ENCODE measurements at regions not wholly inside any gene's neighbourhood (a gene's known extent, or its start where the extent isn't known, plus 50 kb on each side); places are given as distances from the start of the nearest gene placed in this dataset.
"Not testable (repeated sequence)": the region's sequence is repeated elsewhere in the genome, so short reads cannot be mapped to it uniquely, and the experiment has no call there.

DNA sequence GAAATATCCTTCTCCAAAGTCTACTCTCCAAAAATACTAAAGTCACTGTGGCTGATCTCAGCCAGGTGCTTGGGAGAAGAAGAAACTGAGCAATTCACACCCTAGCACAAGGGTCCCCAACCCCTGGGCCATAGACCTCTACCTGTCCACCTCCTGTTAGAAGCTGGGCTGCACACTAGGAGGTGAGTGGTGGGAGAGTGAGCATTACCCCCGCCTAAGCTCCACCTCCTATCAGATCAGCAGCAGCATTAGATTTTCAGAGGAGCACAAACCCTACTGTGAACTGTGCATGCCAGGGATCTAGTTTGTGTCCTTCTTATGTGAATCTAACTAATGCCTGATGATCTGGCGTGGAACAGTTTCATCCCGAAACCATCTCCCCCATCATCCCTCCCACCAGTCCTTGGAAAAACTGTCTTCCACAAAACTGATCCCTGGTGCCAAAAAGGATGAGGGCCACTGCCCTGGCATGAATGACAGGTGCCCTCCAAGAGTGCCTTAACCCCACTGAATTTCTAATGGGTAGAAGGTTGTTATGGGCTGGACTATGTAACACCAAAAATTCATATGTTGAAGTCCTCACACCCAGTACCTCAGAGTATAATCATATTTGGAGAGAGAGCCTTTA lies 109.2 kb upstream of the CDYL start:
- Histone ChIP-seq H3K4me1 (ENCODE audit: control insufficient read depth, insufficient read depth, low read length) (peaks cover 11% of the 10 kb centered on the region), H3K9me3 (ENCODE audit: control insufficient read depth, insufficient read depth, low read length) (no peaks in the 10 kb centered on the region), H3K27me3 (ENCODE audit: control insufficient read depth, insufficient read depth, low read length) (no peaks in the 10 kb centered on the region), H3K9ac (ENCODE audit: low read depth, low read length) (no peak overlapping the region), H3K27ac (ENCODE audit: low read depth, low read length) (no peak overlapping the region), H3K36me3 (ENCODE audit: control insufficient read depth, insufficient read depth, low read length) (no peaks in the 10 kb centered on the region), H3K4me3 (ENCODE audit: low read depth, low read length) (no peak overlapping the region)

DNA sequence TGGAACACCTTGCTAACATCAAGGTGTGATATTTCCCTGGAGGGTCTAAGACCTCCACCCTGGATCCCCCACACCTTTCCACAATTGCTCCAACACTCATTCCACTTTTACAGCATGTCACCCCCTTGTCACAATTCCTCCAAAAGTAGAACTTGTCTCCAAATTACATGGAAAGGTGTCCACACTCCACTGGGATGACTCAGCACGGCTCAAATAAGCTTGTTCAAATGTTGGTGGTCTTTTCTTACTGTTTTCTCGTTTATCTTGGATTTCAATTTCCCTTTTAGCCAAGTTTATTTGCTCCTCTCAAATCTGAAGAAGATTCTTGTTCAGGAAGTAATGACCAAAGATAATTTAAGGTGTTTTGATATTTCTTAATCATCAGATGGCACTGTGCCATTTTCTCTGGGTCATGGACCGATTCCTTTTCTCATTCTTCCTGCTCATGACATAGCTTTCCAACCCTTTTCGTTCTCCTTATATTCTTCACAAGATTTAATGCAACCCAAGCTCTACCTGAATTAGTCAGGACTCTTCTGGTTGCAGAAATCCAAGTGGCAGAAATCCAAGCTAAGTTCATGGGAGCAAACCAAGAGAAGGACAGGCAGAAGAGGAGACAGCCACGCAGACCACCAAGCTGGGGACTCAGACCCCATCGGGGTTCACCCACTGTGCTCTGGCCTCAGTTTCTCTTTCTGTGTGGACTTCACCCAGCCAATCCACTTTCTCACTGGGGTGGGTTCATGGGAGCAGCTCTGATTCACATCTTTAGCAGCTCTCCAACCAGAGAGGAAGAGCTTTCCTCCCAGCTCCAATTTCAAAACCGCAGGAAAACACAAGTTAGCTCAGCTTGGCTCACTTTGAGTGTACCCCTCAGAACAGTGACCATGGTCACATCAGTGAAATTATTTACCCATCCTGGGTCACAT lies 110.5 kb upstream of the CDYL start:
- no peak overlapping the region for H3K9ac ChIP-seq (ENCODE audit: low read depth, low read length)
- H3K9me3 ChIP-seq (ENCODE audit: control insufficient read depth, insufficient read depth, low read length): no peaks in the 10 kb centered on the region
- no peaks in the 10 kb centered on the region for H3K36me3 ChIP-seq (ENCODE audit: control insufficient read depth, insufficient read depth, low read length)
- no peak overlapping the region for H3K27ac ChIP-seq (ENCODE audit: low read depth, low read length)
- H3K27me3 ChIP-seq (ENCODE audit: control insufficient read depth, insufficient read depth, low read length): no peaks in the 10 kb centered on the region
- no peak overlapping the region for H3K4me3 ChIP-seq (ENCODE audit: low read depth, low read length)
- H3K4me1 ChIP-seq (ENCODE audit: control insufficient read depth, insufficient read depth, low read length): peaks cover 11% of the 10 kb centered on the region

DNA sequence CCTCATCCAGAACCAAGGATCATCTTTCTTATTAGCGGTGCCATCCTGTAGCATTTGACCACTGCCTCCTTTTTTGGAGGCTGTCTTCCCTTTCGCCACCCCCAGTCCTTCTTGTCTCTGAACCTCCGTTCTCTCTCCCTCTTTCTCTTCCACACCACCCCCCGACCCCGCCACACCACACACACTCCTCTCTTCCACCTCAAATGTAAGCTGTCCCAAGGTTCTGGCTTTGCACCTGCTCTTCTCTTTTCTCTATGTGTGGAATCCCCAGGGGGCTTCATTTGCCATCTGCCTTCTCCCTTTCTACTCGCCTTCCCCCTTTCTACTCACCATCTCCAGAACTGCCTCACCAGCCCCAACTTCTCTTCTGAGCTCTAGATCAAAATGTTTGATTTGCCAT lies 111.3 kb upstream of the CDYL start:
- no peak overlapping the region for H3K9ac ChIP-seq (ENCODE audit: low read depth, low read length)
- no peak overlapping the region for H3K4me3 ChIP-seq (ENCODE audit: low read depth, low read length)
- H3K4me1 ChIP-seq (ENCODE audit: control insufficient read depth, insufficient read depth, low read length): peaks cover 11% of the 10 kb centered on the region
- H3K9me3 ChIP-seq (ENCODE audit: control insufficient read depth, insufficient read depth, low read length): no peaks in the 10 kb centered on the region
- H3K27ac ChIP-seq (ENCODE audit: low read depth, low read length): no peak overlapping the region
- H3K36me3 ChIP-seq (ENCODE audit: control insufficient read depth, insufficient read depth, low read length): no peaks in the 10 kb centered on the region
- no peaks in the 10 kb centered on the region for H3K27me3 ChIP-seq (ENCODE audit: control insufficient read depth, insufficient read depth, low read length)

DNA sequence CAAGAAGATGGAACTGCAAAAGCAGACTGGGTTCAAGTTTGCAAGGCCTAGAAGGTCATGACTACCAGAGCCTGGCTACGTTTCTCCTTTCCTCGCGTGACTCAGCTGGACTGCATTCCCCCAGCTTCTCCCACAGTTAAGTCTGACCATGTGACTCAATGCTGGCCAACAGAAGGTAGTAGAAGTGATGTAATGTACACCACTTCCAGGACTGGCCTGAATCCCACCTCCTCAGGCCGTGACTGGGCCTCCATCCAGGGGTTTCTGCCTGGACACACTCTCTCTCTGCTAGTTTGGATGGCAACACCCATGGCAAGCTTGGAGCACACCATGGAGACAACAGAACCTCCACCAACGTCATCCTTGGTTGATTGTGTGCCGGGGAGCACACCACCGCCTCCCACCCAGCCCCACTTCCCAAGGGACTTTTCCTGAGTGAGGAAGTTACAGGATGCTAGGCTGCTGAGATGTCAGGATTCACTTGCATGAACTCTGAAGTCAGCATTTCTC lies 112.0 kb upstream of the CDYL start:
- H3K27ac ChIP-seq (ENCODE audit: low read depth, low read length): no peak overlapping the region
- no peaks in the 10 kb centered on the region for H3K36me3 ChIP-seq (ENCODE audit: control insufficient read depth, insufficient read depth, low read length)
- no peak overlapping the region for H3K9ac ChIP-seq (ENCODE audit: low read depth, low read length)
- H3K4me1 ChIP-seq (ENCODE audit: control insufficient read depth, insufficient read depth, low read length): peaks cover 11% of the 10 kb centered on the region
- no peaks in the 10 kb centered on the region for H3K9me3 ChIP-seq (ENCODE audit: control insufficient read depth, insufficient read depth, low read length)
- H3K4me3 ChIP-seq (ENCODE audit: low read depth, low read length): no peak overlapping the region
- H3K27me3 ChIP-seq (ENCODE audit: control insufficient read depth, insufficient read depth, low read length): no peaks in the 10 kb centered on the region

DNA sequence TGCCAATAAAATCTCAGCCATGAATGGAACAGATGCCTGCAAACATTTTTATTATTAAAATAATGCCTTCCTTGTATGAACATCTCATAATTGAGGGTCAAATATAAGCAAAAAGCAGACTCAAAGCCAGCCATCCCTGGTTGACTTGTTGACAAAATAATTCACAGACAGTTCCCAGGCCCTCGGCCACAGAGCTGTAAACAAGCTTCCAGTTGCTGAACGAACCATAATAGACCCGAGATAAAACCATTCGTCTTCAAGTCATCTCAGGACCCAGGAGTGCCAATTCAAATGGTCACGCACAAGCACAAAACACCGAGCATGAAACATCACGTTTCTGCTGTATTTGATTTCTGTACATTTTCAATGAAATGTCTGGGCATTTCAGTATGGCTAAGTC lies 113.3 kb upstream of the CDYL start:
- no peaks in the 10 kb centered on the region for H3K9me3 ChIP-seq (ENCODE audit: control insufficient read depth, insufficient read depth, low read length)
- H3K36me3 ChIP-seq (ENCODE audit: control insufficient read depth, insufficient read depth, low read length): no peaks in the 10 kb centered on the region
- no peak overlapping the region for H3K9ac ChIP-seq (ENCODE audit: low read depth, low read length)
- no peaks in the 10 kb centered on the region for H3K27me3 ChIP-seq (ENCODE audit: control insufficient read depth, insufficient read depth, low read length)
- no peak overlapping the region for H3K4me3 ChIP-seq (ENCODE audit: low read depth, low read length)
- H3K27ac ChIP-seq (ENCODE audit: low read depth, low read length): no peak overlapping the region
- H3K4me1 ChIP-seq (ENCODE audit: control insufficient read depth, insufficient read depth, low read length): peaks cover 4% of the 10 kb centered on the region; the same call in 1 of the 2 replicates

DNA sequence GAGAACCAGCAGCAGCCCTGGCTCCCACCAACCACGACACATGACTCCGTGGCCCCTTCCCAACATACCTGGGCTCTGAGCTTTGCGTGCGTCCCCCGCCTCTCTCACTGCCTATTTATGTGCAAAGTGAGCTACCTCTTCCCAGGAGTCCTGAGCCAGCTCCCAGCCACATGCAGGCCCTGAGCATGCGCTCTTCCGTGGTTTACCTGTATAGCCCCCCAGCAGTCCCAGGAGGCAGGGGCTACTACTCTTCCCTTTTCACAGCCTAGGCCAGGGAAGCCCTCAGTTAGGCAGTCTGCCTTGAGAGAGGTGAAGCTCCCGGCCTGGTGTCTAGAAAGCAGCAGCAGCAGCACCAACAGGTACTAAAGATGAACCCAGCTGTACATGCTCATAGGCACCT lies 114.8 kb upstream of the CDYL start:
- Histone ChIP-seq H3K4me3 (ENCODE audit: low read depth, low read length) (no peak overlapping the region), H3K4me1 (ENCODE audit: control insufficient read depth, insufficient read depth, low read length) (no peaks in the 10 kb centered on the region), H3K9ac (ENCODE audit: low read depth, low read length) (no peak overlapping the region), H3K9me3 (ENCODE audit: control insufficient read depth, insufficient read depth, low read length) (no peaks in the 10 kb centered on the region), H3K27ac (ENCODE audit: low read depth, low read length) (no peak overlapping the region), H3K36me3 (ENCODE audit: control insufficient read depth, insufficient read depth, low read length) (no peaks in the 10 kb centered on the region), H3K27me3 (ENCODE audit: control insufficient read depth, insufficient read depth, low read length) (no peaks in the 10 kb centered on the region)

DNA sequence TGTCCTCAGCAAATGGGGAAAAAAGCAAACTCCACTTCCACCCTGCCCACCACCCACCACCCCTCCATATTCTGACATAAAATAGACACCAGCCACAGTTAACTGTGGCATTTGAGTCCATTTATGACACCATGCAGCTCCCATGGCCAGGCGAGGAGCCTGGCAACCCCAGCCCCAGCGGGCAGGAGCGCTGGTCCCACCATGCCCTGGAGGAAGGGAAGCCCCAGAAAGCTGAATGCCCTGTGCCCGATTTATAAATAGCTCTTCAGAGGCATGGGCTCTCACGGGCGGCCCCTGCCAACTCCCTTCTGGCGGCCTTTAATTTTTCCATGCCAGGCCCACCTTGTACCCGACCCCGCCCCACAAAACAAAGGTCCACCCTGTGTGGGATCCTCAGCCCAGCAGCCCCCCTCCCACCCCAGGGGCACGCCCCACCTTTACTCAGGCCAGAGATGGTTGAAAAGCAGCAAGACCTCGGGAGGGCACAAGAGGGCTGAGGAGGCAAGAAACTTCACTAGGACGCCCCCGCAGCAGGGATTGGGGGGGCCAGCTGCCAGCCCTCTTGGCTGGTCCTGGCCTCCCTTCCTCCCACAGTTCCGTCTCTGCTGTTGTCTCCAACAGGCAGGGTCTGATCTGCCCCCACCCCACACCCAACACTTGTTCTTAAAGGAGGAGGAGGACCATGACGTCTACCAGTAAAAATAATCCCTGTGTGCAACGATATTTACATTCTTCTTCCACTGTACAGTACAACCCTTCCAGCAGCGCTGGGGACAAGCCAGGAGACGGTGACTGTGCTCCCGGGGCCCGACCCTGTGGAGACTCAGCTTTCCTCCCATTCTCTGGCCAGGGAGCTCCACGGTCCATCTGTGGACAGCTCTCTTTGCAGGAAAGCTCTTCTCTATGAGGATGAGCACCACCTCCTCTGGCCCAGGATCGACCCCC lies 115.6 kb upstream of the CDYL start:
- H3K36me3 ChIP-seq (ENCODE audit: control insufficient read depth, insufficient read depth, low read length): no peaks in the 10 kb centered on the region
- no peaks in the 10 kb centered on the region for H3K27me3 ChIP-seq (ENCODE audit: control insufficient read depth, insufficient read depth, low read length)
- peaks cover 6% of the 10 kb centered on the region for H3K4me1 ChIP-seq (ENCODE audit: control insufficient read depth, insufficient read depth, low read length)
- no peak overlapping the region for H3K27ac ChIP-seq (ENCODE audit: low read depth, low read length)
- H3K4me3 ChIP-seq (ENCODE audit: low read depth, low read length): no peak overlapping the region
- H3K9ac ChIP-seq (ENCODE audit: low read depth, low read length): no peak overlapping the region
- no peaks in the 10 kb centered on the region for H3K9me3 ChIP-seq (ENCODE audit: control insufficient read depth, insufficient read depth, low read length)

DNA sequence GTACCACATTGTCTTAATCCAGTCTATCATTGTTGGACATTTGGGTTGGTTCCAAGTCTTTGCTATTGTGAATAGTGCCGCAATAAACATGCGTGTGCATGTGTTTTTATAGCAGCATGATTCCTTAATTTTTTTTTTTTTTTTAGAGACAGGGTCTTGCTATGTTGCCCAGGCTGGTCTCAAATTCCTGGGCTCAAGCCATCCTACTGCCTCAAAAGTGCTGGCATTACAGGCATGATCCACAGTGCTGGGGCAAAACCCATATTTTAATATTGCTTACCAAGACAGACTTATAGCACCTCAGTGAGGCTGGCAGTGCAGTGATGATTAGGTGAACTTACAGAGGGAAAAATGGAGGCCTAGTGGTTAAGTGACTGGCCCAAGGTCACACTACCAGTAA lies 116.5 kb upstream of the CDYL start:
- H3K27me3 ChIP-seq (ENCODE audit: control insufficient read depth, insufficient read depth, low read length); H3K4me3 ChIP-seq (ENCODE audit: low read depth, low read length); H3K27ac ChIP-seq (ENCODE audit: low read depth, low read length); H3K9ac ChIP-seq (ENCODE audit: low read depth, low read length); H3K9me3 ChIP-seq (ENCODE audit: control insufficient read depth, insufficient read depth, low read length); H3K36me3 ChIP-seq (ENCODE audit: control insufficient read depth, insufficient read depth, low read length): not testable (repeated sequence)
- peaks cover 15% of the 10 kb centered on the region for H3K4me1 ChIP-seq (ENCODE audit: control insufficient read depth, insufficient read depth, low read length)

DNA sequence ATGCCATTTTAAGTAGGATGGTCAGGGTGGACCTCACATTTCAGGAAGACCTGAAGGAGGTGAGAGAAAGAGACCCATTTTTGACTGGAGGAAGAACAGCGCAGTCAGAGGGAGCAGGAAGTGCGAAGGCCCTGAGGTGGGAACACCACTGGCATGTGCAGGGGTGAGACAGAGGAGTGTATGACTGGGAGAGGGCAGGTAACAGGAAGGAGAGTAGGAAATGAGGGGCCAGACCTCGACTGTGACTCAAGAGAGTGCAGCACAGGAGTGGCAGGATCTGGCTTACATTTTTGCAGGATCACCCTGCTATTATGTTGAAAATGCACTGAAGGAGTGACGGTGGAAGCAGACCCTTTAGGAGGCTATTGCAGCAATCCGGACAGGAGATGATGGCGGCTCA lies 117.7 kb upstream of the CDYL start:
- H3K9ac ChIP-seq (ENCODE audit: low read depth, low read length): no peak overlapping the region
- no peaks in the 10 kb centered on the region for H3K36me3 ChIP-seq (ENCODE audit: control insufficient read depth, insufficient read depth, low read length)
- no peak overlapping the region for H3K4me3 ChIP-seq (ENCODE audit: low read depth, low read length)
- H3K9me3 ChIP-seq (ENCODE audit: control insufficient read depth, insufficient read depth, low read length): no peaks in the 10 kb centered on the region
- no peak overlapping the region for H3K27ac ChIP-seq (ENCODE audit: low read depth, low read length)
- no peaks in the 10 kb centered on the region for H3K27me3 ChIP-seq (ENCODE audit: control insufficient read depth, insufficient read depth, low read length)
- peaks cover 19% of the 10 kb centered on the region for H3K4me1 ChIP-seq (ENCODE audit: control insufficient read depth, insufficient read depth, low read length)

DNA sequence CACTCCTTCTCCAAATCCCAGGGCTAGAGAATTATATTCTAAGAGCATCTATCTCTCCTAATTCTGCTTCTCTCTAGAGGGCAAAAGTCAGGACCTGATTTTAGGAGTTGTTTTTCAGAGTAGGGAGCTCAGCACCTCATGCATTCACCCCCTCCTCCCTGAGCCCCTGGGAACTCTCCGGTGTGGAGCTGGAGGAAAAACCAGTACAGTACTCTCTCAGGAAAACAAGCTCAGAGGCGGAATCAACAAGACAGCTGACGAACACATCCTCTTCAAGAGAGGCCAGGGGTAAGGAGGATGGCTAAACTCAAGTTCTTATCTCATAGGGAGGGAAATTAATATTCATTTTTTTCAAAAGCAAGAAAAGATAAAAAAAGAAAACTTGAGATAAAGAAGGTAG lies 120.1 kb upstream of the CDYL start:
- Histone ChIP-seq H3K27ac (ENCODE audit: low read depth, low read length) (no peak overlapping the region), H3K27me3 (ENCODE audit: control insufficient read depth, insufficient read depth, low read length) (no peaks in the 10 kb centered on the region), H3K9ac (ENCODE audit: low read depth, low read length) (no peak overlapping the region), H3K36me3 (ENCODE audit: control insufficient read depth, insufficient read depth, low read length) (no peaks in the 10 kb centered on the region), H3K4me1 (ENCODE audit: control insufficient read depth, insufficient read depth, low read length) (peaks cover 19% of the 10 kb centered on the region), H3K4me3 (ENCODE audit: low read depth, low read length) (no peak overlapping the region), H3K9me3 (ENCODE audit: control insufficient read depth, insufficient read depth, low read length) (no peaks in the 10 kb centered on the region)
